Peyer's patch (tissue), 4 donors: ENCODE measurements at regions not wholly inside any gene's neighbourhood (a gene's known extent, or its start where the extent isn't known, plus 50 kb on each side); places are given as distances from the start of the nearest gene placed in this dataset.

Source experiments
- DNase-seq, 3 donors: peaks; one replicate each; pipeline ENCODE4 v3.0.0-alpha.2; 2017 to 2019
- H3K27ac ChIP-seq, 4 donors: fragments of 200-600 bp; sonication (generic); one replicate each; pipeline ENCODE4 v1.5.1; 2016 to 2019
- H3K27me3 ChIP-seq, 2 donors: fragments of 200-600 bp; sonication (generic); one replicate each; pipeline ENCODE4 v1.5.1; 2019
- H3K36me3 ChIP-seq, 3 donors: fragments of 200-600 bp; sonication (generic); one replicate each; pipeline ENCODE4 v1.5.1; 2016 to 2019
- H3K4me1 ChIP-seq, 4 donors: fragments of 200-600 bp; sonication (generic); one replicate each; pipeline ENCODE4 v1.5.1; 2016 to 2019
- H3K4me3 ChIP-seq, 4 donors: fragments of 200-600 bp; sonication (generic); 1 replicate in 3 of 4; 2 replicates in 1 of 4; pipeline ENCODE4 v1.5.1; 2016 to 2019; ENCODE audit warnings: mild to moderate bottlenecking in 1 of 4
- H3K9me3 ChIP-seq, 4 donors: fragments of 200-600 bp; sonication (generic); one replicate each; pipeline ENCODE4 v1.5.1; 2016 to 2019; ENCODE audit warnings: mild to moderate bottlenecking in 1 of 4
- CTCF ChIP-seq, 6 experiments: fragments of 450-650 bp in 4 of 6; fragments of 200-600 bp in 2 of 6; sonication (generic) in 1 of 6; IDR thresholded peaks; one replicate each; pipeline ENCODE4 v1.5.1; 2017 to 2019; ENCODE audit warnings: antibody characterized with exemption in 6 of 6, mild to moderate bottlenecking in 3 of 6, moderate library complexity in 1 of 6
- POLR2A ChIP-seq, 2 donors: fragments of 450-650 bp; IDR thresholded peaks; one replicate each; pipeline ENCODE4 v1.5.1; 2017; ENCODE audit warnings: antibody characterized with exemption in 2 of 2, mild to moderate bottlenecking in 2 of 2, moderate library complexity in 2 of 2

GRCh38 chr5:166317425-166317824 lies 1974.0 kb upstream of the WWC1 start:
- TF ChIP-seq POLR2A (IDR thresholded peaks at IDR 0.05) (no peak), CTCF (IDR thresholded peaks at IDR 0.05) (no peak)
- no peaks in the 10 kb centered on the region for H3K4me1 ChIP-seq
- H3K27ac ChIP-seq: no peak overlapping the region
- no peaks in the 10 kb centered on the region for H3K9me3 ChIP-seq
- no peaks in the 10 kb centered on the region for H3K27me3 ChIP-seq
- no peak overlapping the region for H3K4me3 ChIP-seq
- no peaks in the 10 kb centered on the region for H3K36me3 ChIP-seq
- DNase-seq: no peak

- H3K27me3 ChIP-seq: no peaks in the 10 kb centered on the region
- H3K4me1 ChIP-seq: no peaks in the 10 kb centered on the region
- H3K27ac ChIP-seq: no peak overlapping the region
- no peaks in the 10 kb centered on the region for H3K36me3 ChIP-seq
- no peak for DNase-seq
- H3K4me3 ChIP-seq: no peak overlapping the region
- H3K9me3 ChIP-seq: no peaks in the 10 kb centered on the region
- TF ChIP-seq CTCF (IDR thresholded peaks at IDR 0.05) (no peak), POLR2A (IDR thresholded peaks at IDR 0.05) (no peak)
Measured at GRCh38 chr5:166320920-166321480, 1970.4 kb upstream of the WWC1 start.

GRCh38 chr5:166324372-166324771 lies 1967.1 kb upstream of the WWC1 start:
- no peaks in the 10 kb centered on the region for H3K4me1 ChIP-seq
- no peaks in the 10 kb centered on the region for H3K27me3 ChIP-seq
- TF ChIP-seq CTCF (IDR thresholded peaks at IDR 0.05) (no peak), POLR2A (IDR thresholded peaks at IDR 0.05) (no peak)
- no peak overlapping the region for H3K4me3 ChIP-seq
- no peaks in the 10 kb centered on the region for H3K36me3 ChIP-seq
- no peak overlapping the region for H3K27ac ChIP-seq
- no peaks in the 10 kb centered on the region for H3K9me3 ChIP-seq
- DNase-seq: no peak

- no peak overlapping the region for H3K27ac ChIP-seq
- TF ChIP-seq POLR2A (IDR thresholded peaks at IDR 0.05) (no peak), CTCF (IDR thresholded peaks at IDR 0.05) (no peak)
- H3K4me3 ChIP-seq: no peak overlapping the region
Measured at GRCh38 chr5:166329149-166329800, 1962.2 kb upstream of the WWC1 start.

GRCh38 chr5:166330036-166330435 lies 1961.4 kb upstream of the WWC1 start:
- Histone ChIP-seq H3K9me3 (no peaks in the 10 kb centered on the region), H3K27me3 (no peaks in the 10 kb centered on the region), H3K4me1 (no peaks in the 10 kb centered on the region), H3K36me3 (no peaks in the 10 kb centered on the region), H3K4me3 (no peak overlapping the region), H3K27ac (no peak overlapping the region)
- no peak for TF ChIP-seq CTCF (IDR thresholded peaks at IDR 0.05)
- TF ChIP-seq POLR2A (IDR thresholded peaks at IDR 0.05): no peak
- DNase-seq: no peak

More at GRCh38 chr5:166329149-166329800, 1962.2 kb upstream of the WWC1 start:
- no peaks in the 10 kb centered on the region for H3K27me3 ChIP-seq
- no peaks in the 10 kb centered on the region for H3K9me3 ChIP-seq
- H3K4me1 ChIP-seq: no peaks in the 10 kb centered on the region
- no peaks in the 10 kb centered on the region for H3K36me3 ChIP-seq
- DNase-seq: no peak
